ENCODE measurements at regions not wholly inside any gene's neighbourhood (a gene's known extent, or its start where the extent isn't known, plus 50 kb on each side); places are given as distances from the start of the nearest gene placed in this dataset.

GRCh38 chr14:97344666-97345065 lies 547.5 kb downstream of the VRK1 start:
- H3K27me3 ChIP-seq (ENCODE audit: insufficient read depth, low read depth, low read length) = no peaks in the 10 kb centered on the region
- no peak overlapping the region for H2AFZ ChIP-seq (ENCODE audit: low read depth, low read length)
- H3K9ac ChIP-seq (ENCODE audit: low read length) = no peak overlapping the region
- no peaks in the 10 kb centered on the region for H3K9me2 ChIP-seq (ENCODE audit: insufficient read depth, low read length)
- no peaks in the 10 kb centered on the region for H3F3A ChIP-seq (ENCODE audit: insufficient read depth, low read length, poor library complexity, severe bottlenecking)
- H3K79me2 ChIP-seq (replicated peaks; ENCODE audit: insufficient read depth, low read length) = no peaks in the 10 kb centered on the region
- no peak overlapping the region for H3K27ac ChIP-seq (ENCODE audit: low read length)
- H4K20me1 ChIP-seq (ENCODE audit: insufficient read depth) = no peaks in the 10 kb centered on the region
- H3K4me2 ChIP-seq (ENCODE audit: low read length) = no peak overlapping the region
- H3K36me3 ChIP-seq (ENCODE audit: insufficient read depth, low read length) = no peaks in the 10 kb centered on the region
- TF ChIP-seq RAD21 (conservative IDR thresholded peaks at IDR 0.05) (no peak), MXI1 (conservative IDR thresholded peaks at IDR 0.05; ENCODE audit: poor library complexity, severe bottlenecking) (no peak), POLR2AphosphoS5 (IDR thresholded peaks at IDR 0.05) (no peak), CTCF (IDR thresholded peaks at IDR 0.05; ENCODE audit: poor library complexity, severe bottlenecking) (no peak), SMC3 (conservative IDR thresholded peaks at IDR 0.05; ENCODE audit: poor library complexity) (no peak), EP300 (conservative IDR thresholded peaks at IDR 0.05; ENCODE audit: poor library complexity, severe bottlenecking) (no peak)
- H3K4me3 ChIP-seq (ENCODE audit: low read length) = no peak overlapping the region
- H3K9me3 ChIP-seq (ENCODE audit: low read length) = no peaks in the 10 kb centered on the region

- TF ChIP-seq REST (IDR thresholded peaks at IDR 0.05; ENCODE audit: borderline replicate concordance) (no peak), TAF1 (IDR thresholded peaks at IDR 0.05; ENCODE audit: low read depth) (no peak), POLR2AphosphoS5 (IDR thresholded peaks at IDR 0.05) (no peak), EZH2 (IDR thresholded peaks at IDR 0.05; ENCODE audit: borderline replicate concordance, insufficient read depth, low read length, poor library complexity, severe bottlenecking) (no peak), MXI1 (conservative IDR thresholded peaks at IDR 0.05; ENCODE audit: poor library complexity, severe bottlenecking) (no peak), SMC3 (conservative IDR thresholded peaks at IDR 0.05; ENCODE audit: poor library complexity) (no peak), EP300 (conservative IDR thresholded peaks at IDR 0.05; ENCODE audit: poor library complexity, severe bottlenecking) (no peak), RAD21 (conservative IDR thresholded peaks at IDR 0.05) (no peak), CTCF (IDR thresholded peaks at IDR 0.05; ENCODE audit: poor library complexity, severe bottlenecking) (no peak)
- Histone ChIP-seq H3K27me3 (ENCODE audit: insufficient read depth, low read depth, low read length) (no peaks in the 10 kb centered on the region), H2AFZ (ENCODE audit: low read depth, low read length) (no peak overlapping the region), H3K9ac (ENCODE audit: low read length) (no peak overlapping the region), H4K20me1 (ENCODE audit: insufficient read depth) (no peaks in the 10 kb centered on the region), H3K4me3 (ENCODE audit: low read length) (no peak overlapping the region), H3K36me3 (ENCODE audit: insufficient read depth, low read length) (no peaks in the 10 kb centered on the region), H3K27ac (ENCODE audit: low read length) (no peak overlapping the region), H3K9me2 (ENCODE audit: insufficient read depth, low read length) (no peaks in the 10 kb centered on the region), H3K9me3 (ENCODE audit: low read length) (no peaks in the 10 kb centered on the region), H3F3A (ENCODE audit: insufficient read depth, low read length, poor library complexity, severe bottlenecking) (no peaks in the 10 kb centered on the region), H3K4me2 (ENCODE audit: low read length) (no peak overlapping the region), H3K79me2 (replicated peaks; ENCODE audit: insufficient read depth, low read length) (no peaks in the 10 kb centered on the region)
Measured at GRCh38 chr14:97346675-97347074, 549.5 kb downstream of the VRK1 start.

Measured in neural cell (in vitro differentiated cells).